Hepatocyte (in vitro differentiated cells): ENCODE measurements at regions not wholly inside any gene's neighbourhood (a gene's known extent, or its start where the extent isn't known, plus 50 kb on each side); places are given as distances from the start of the nearest gene placed in this dataset.
"Not testable (repeated sequence)": the region's sequence is repeated elsewhere in the genome, so short reads cannot be mapped to it uniquely, and the experiment has no call there.

Experiments
- EZH2 ChIP-seq: fragments of 200-600 bp; sonication (generic); IDR thresholded peaks from 2 replicates; pipeline ENCODE4 v1.6.1; 2016; ENCODE audit warnings: antibody characterized with exemption, mild to moderate bottlenecking, borderline replicate concordance
- EZH2phosphoT487 ChIP-seq: fragments of 200-600 bp; sonication (generic); IDR thresholded peaks from one replicate; pipeline ENCODE4 v1.6.1; 2018; ENCODE audit warnings: antibody characterized with exemption, mild to moderate bottlenecking, low read depth, moderate library complexity; ENCODE audit not compliant: unreplicated experiment, severe bottlenecking

- TF ChIP-seq EZH2, EZH2phosphoT487: not testable (repeated sequence)
Measured at GRCh38 chr1:184336-184686, 267.2 kb downstream of the OR4F29 start.
